Fibroblast of pulmonary artery (primary cell): ENCODE measurements at regions not wholly inside any gene's neighbourhood (a gene's known extent, or its start where the extent isn't known, plus 50 kb on each side); places are given as distances from the start of the nearest gene placed in this dataset.

Experiments used
- DNase-seq: peaks from one replicate; pipeline ENCODE4 v3.0.0-alpha.2; 2010; ENCODE audit warnings: low read depth
- H3K4me3 ChIP-seq: replicated peaks from 2 replicates; pipeline ENCODE4 v1.5.1; 2011; ENCODE audit warnings: low read depth, mild to moderate bottlenecking, control low read depth, low read length, moderate library complexity
- TF ChIP-seq, protein P1 (sequence below): IDR thresholded peaks from 2 replicates; pipeline ENCODE4 v1.5.1; 2011; ENCODE audit warnings: mild to moderate bottlenecking, control low read depth, low read length, inconsistent platforms; ENCODE audit errors: missing control alignments

DNA sequence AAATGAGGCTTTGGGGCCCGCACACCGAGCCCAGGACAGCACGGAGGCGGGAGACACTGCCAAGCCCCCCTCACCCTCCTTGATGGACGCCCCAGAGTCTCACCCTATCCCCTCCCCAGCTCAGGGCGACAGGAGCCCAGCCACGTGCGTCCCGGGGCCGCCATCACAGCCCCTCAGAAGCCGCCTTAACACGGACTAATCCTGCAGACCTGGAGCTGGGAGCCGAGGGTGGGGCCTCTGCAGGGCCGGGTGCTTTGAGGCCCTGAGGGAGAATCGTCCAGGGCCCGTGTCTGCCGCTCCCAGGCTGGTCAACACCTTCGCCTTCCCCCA, 79.7 kb upstream of the FBRSL1 start:
- no peak overlapping the region for H3K4me3 ChIP-seq
- DNase-seq, result no peak
- TF ChIP-seq, protein P1, sequence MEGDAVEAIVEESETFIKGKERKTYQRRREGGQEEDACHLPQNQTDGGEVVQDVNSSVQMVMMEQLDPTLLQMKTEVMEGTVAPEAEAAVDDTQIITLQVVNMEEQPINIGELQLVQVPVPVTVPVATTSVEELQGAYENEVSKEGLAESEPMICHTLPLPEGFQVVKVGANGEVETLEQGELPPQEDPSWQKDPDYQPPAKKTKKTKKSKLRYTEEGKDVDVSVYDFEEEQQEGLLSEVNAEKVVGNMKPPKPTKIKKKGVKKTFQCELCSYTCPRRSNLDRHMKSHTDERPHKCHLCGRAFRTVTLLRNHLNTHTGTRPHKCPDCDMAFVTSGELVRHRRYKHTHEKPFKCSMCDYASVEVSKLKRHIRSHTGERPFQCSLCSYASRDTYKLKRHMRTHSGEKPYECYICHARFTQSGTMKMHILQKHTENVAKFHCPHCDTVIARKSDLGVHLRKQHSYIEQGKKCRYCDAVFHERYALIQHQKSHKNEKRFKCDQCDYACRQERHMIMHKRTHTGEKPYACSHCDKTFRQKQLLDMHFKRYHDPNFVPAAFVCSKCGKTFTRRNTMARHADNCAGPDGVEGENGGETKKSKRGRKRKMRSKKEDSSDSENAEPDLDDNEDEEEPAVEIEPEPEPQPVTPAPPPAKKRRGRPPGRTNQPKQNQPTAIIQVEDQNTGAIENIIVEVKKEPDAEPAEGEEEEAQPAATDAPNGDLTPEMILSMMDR, result no peak

DNA sequence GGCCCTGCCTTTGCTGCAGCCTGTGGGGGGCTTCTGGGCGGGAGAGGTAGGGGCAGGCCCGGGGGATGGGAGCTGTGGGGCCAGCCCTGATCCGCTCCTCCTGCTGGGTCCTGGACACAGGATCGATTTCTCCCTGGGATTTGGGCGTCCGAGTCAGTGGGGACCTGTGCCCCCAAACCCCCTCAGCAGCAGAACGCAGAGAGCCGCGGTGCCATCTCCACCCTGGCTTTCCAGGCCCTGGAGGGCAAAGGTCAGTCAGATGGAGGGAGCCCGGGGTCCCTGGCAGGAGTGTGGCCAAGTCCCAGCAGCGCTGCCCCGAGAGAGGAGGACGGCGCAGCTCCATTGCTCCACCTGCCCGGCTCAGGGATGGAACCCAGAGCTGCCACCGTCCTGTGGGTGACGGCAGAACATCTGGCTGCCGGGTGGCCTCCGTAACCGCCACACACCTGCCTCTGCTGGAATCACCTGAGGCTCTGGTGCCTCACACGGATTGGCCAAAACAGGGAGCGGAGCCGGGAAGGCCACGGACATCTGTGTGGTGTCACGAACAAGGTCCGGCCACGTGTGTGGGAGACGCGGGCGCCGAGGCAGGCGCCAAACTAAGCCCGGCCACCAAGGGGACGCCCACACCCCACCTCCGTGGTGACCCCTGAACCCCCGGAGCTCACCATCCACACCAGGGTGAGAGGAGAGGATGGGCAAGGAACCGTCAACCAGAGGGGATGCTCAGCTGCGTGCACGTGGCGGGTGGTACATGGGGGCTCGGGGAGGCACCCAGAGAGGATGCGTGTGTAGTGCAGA, 80.3 kb upstream of the FBRSL1 start:
- H3K4me3 ChIP-seq, result no peak overlapping the region
- TF ChIP-seq, protein P1, result no peak
- DNase-seq, result no peak

DNA sequence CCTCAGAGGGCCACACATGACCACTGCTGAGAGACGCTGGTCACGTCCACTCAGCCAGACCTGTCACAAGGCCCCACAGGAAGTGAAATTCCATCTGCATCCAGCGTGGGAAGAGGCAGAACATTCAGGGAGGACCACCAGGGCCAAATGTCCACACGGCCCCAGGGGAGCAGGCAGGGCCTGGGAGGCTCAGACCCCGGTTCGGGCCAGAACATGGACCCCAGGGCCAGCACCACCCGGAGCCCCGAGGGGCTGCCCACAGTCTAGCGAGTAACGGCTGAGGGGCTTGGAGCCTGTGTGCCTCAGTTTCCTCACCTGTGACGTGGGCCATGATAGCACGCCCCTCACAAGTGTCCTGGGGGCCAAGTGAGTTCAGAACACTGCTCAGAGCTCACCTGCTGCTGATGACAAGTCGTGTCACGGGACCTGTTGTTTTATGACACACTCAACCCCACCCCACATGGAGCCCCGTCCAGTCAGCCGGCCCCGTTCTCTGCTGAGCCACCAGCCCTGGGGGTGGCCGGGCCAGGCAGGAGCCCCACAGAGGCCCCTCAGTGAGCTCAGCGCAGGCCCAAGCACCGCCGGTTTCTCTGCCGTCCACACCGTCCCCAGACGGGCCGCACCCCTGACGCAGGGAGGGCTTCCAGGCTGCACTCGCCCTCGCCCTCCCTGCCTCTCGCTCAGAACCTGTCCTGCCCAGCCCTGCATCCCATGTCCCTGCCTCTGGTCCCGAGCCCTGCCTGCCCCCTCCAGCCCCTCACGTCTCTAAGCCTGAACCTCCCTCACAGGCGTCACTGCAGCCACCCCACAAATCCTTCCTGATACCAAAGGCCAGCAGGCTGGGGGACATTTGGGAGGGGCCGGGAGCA, 79.5 kb upstream of the GALNT9 start:
- DNase-seq, result no peak
- TF ChIP-seq, protein P1, result no peak
- H3K4me3 ChIP-seq, result no peak overlapping the region

DNA sequence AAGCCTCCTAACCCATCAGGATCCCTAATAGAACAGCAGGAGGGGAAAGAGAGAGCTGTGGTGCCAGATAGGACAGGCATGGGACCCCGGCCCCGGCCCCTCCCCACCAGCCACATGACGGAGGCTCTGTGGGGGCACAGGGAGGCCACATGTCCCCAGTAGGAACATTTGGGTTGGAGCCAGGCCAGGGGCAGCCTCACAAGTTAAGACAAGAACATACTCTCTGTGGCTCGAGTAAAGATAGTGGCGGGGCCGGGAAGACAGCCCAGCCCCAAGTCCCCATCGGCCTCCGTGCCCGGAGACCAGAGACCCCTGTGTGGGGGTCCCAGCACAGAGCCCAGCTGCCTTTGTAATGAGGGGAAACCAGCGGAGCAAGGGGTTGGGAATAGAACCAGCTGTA, 78.6 kb upstream of the GALNT9 start:
- no peak overlapping the region for H3K4me3 ChIP-seq

DNA sequence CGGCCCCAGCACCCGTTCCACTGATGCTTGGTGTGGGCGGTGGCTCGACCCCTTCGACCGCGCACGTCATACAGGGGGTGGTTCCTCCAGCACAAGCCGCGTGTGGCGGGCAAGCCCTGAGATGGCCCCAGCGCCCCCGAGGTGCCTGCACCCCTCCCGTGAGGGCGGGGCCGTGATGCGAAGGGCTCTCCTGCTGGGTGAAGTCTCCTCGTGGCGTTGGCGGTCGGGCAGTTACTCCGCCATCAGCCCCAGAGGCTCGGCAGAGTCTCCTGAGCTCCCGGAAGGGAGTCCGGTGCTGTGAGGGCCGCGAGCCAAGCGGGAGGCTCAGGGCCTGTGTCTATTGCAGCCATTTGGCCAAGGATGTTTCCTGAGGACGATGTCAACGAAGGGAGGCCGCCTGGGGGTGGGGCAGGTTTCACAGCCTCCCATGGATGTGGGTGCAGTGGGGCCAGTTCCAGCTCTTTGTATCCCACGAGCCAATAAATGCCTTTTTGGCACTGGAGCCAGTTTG, 78.1 kb upstream of the GALNT9 start:
- peak; percentile 67 for DNase-seq
- H3K4me3 ChIP-seq, result no peak overlapping the region
- TF ChIP-seq, protein P1, result no peak

More for the DNA sequence above, 78.6 kb upstream of the GALNT9 start:
- TF ChIP-seq, protein P1, result no peak
- no peak for DNase-seq

DNA sequence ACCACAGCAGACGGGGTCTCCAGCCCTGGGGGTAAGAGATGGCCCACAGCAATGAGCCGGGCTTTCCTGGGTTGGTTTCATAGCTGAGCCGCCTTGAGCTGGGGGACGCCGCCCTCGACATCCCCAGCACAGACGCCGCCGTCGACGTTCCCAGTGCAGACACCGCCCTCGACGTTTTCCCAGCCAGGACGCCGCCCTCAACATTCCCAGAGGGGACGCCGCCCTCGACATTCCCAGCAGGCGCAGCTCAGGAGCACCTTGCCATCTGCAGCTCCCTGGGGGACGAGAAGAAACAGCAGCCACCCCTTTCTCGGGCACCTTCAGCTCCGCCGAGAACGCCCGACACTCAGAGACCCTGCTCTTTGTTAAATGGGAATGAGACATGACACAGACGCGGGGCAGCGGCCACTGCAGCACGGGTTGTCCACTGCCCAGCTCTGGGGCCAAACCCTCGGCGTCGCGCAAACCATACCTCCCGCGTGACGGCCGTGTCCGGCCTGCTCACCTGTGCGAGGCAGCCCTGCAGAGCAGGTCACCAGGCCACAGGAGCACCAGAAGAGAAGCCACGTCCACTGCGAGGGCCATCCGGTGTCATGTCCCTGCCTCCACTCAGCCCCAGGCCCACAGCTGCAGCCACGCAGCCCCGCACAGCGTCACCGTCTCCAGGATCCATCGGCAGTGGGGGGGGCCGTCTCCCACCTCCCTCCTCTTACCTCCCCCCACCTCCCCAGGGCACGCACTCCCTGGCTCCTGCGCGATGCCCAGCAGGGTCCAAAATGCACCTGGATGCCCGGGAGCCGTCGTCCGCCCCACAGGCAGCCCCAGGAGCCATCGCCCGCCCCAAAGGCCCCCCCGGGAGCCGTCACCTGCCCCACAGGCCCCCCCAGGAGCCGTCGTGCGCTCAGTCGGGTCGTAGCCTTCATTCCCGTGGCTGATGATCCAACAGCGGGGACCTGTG, 77.4 kb upstream of the GALNT9 start:
- TF ChIP-seq, protein P1, result no peak
- H3K4me3 ChIP-seq, result no peak overlapping the region
- no peak for DNase-seq
